Keratinocyte (primary cell): ENCODE measurements at regions not wholly inside any gene's neighbourhood (a gene's known extent, or its start where the extent isn't known, plus 50 kb on each side); places are given as distances from the start of the nearest gene placed in this dataset.
"Not testable (repeated sequence)": the region's sequence is repeated elsewhere in the genome, so short reads cannot be mapped to it uniquely, and the experiment has no call there.

Experiments used
- CTCF ChIP-seq, 3 experiments: IDR thresholded peaks in 1 of 3; conservative IDR thresholded peaks in 1 of 3; optimal IDR thresholded peaks in 1 of 3; 2 replicates in 2 of 3; 3 replicates in 1 of 3; pipeline versions ENCODE3 to v1.5.1; 2011; ENCODE audit warnings: low read length in 3 of 3, mild to moderate bottlenecking in 3 of 3, moderate library complexity in 2 of 3, control low read depth in 1 of 3, inconsistent platforms in 1 of 3; ENCODE audit not compliant: insufficient read depth in 2 of 3; ENCODE audit errors: extremely low read depth in 1 of 3
- EZH2 ChIP-seq: IDR thresholded peaks from one replicate; pipeline ENCODE4 v1.6.1; 2012; ENCODE audit warnings: inconsistent platforms, mild to moderate bottlenecking, low read length, moderate library complexity

- not testable (repeated sequence) for TF ChIP-seq CTCF (optimal IDR thresholded peaks at IDR 0.05 in 1 of 3, IDR thresholded peaks at IDR 0.05 in 1 of 3, conservative IDR thresholded peaks at IDR 0.05 in 1 of 3; ENCODE audit: extremely low read depth in 1 of 3, insufficient read depth in 2 of 3, low read length in 3 of 3); EZH2
These were observed 70.4 kb upstream of the HMX1 start for GRCh38 chr4:8942088-8942487.
